Mesendoderm (in vitro differentiated cells): ENCODE measurements at regions not wholly inside any gene's neighbourhood (a gene's known extent, or its start where the extent isn't known, plus 50 kb on each side); places are given as distances from the start of the nearest gene placed in this dataset.

Experiments
- DNase-seq: peaks from one replicate; pipeline ENCODE4 v3.0.0; 2013
- H2AK5ac ChIP-seq: 2 replicates; pipeline ENCODE4 v1.6.1; 2013; ENCODE audit warnings: low read length, inconsistent platforms
- H2BK120ac ChIP-seq: 2 replicates; pipeline ENCODE4 v1.6.1; 2013; ENCODE audit warnings: low read depth, mild to moderate bottlenecking, low read length, moderate library complexity, mixed read lengths
- H2BK15ac ChIP-seq: replicated peaks from 2 replicates; pipeline ENCODE4 v1.6.1; 2013; ENCODE audit warnings: low read depth, mild to moderate bottlenecking, moderate library complexity
- H2BK5ac ChIP-seq: 2 replicates; pipeline ENCODE4 v1.6.1; 2013; ENCODE audit warnings: low read length, inconsistent platforms
- H3K18ac ChIP-seq: 2 replicates; pipeline ENCODE4 v1.6.1; 2013; ENCODE audit warnings: mild to moderate bottlenecking, low read length, mixed read lengths
- H3K23ac ChIP-seq: one replicate; pipeline ENCODE4 v1.6.1; 2013; ENCODE audit warnings: low read length
- H3K27ac ChIP-seq: 2 replicates; pipeline ENCODE4 v1.5.1; 2013; ENCODE audit warnings: low read depth, mild to moderate bottlenecking, inconsistent platforms, low read length, moderate library complexity
- H3K27me3 ChIP-seq: 2 replicates; pipeline ENCODE4 v1.6.1; 2013; ENCODE audit warnings: low read length, control low read depth, mild to moderate bottlenecking, inconsistent platforms; ENCODE audit not compliant: insufficient read depth, poor library complexity
- H3K36me3 ChIP-seq: 2 replicates; pipeline ENCODE4 v1.6.1; 2013; ENCODE audit warnings: low read length, inconsistent platforms; ENCODE audit not compliant: control insufficient read depth, insufficient read depth
- H3K4ac ChIP-seq: one replicate; pipeline ENCODE4 v1.6.1; 2013; ENCODE audit warnings: low read depth, mild to moderate bottlenecking, low read length, moderate library complexity
- H3K4me1 ChIP-seq: 2 replicates; pipeline ENCODE4 v1.6.1; 2013; ENCODE audit warnings: low read depth, low read length, inconsistent platforms; ENCODE audit not compliant: control insufficient read depth
- H3K4me2 ChIP-seq: 2 replicates; pipeline ENCODE4 v1.6.1; 2013; ENCODE audit warnings: low read length
- H3K4me3 ChIP-seq: 2 replicates; pipeline ENCODE4 v1.5.1; 2013; ENCODE audit warnings: mild to moderate bottlenecking, low read length
- H3K56ac ChIP-seq: one replicate; pipeline ENCODE4 v1.6.1; 2013; ENCODE audit warnings: low read length
- H3K79me1 ChIP-seq: 2 replicates; pipeline ENCODE4 v1.6.1; 2013; ENCODE audit warnings: low read length, inconsistent platforms
- H3K79me2 ChIP-seq: 2 replicates; pipeline ENCODE4 v1.6.1; 2013; ENCODE audit warnings: mild to moderate bottlenecking, low read length; ENCODE audit not compliant: control insufficient read depth, insufficient read depth
- H3K9ac ChIP-seq: 2 replicates; pipeline ENCODE4 v1.6.1; 2013; ENCODE audit warnings: low read length, inconsistent platforms
- H4K5ac ChIP-seq: one replicate; pipeline ENCODE4 v1.6.1; 2013; ENCODE audit warnings: low read length
- H4K8ac ChIP-seq: one replicate; pipeline ENCODE4 v1.6.1; 2013; ENCODE audit warnings: low read depth, mild to moderate bottlenecking, control low read depth, low read length, moderate library complexity
- WGBS: extraction: QIAGEN DNeasy Blood & Tissue Kit; methylation state at CpG from one replicate; pipeline ENCODE4 v1.1.7; 2013; ENCODE audit warnings: low lambda C conversion rate, missing lambda C conversion rate; ENCODE audit not compliant: insufficient coverage; ENCODE audit errors: extremely low coverage; 5-methylcytosine and 5-hydroxymethylcytosine counted together

GRCh38 chr3:65118912-65119499, 431.2 kb upstream of the ADAMTS9 start:
- H4K5ac ChIP-seq: no peak overlapping the region
- no peak overlapping the region for H3K27ac ChIP-seq
- H4K8ac ChIP-seq: no peak overlapping the region
- no peak overlapping the region for H3K4me2 ChIP-seq
- H3K9ac ChIP-seq: no peak overlapping the region
- H3K4me3 ChIP-seq: no peak overlapping the region
- no peaks in the 10 kb centered on the region for H3K27me3 ChIP-seq
- H3K36me3 ChIP-seq: no peaks in the 10 kb centered on the region
- H2BK5ac ChIP-seq: no peak overlapping the region
- H3K4ac ChIP-seq: no peak overlapping the region
- no peak overlapping the region for H3K18ac ChIP-seq
- no peak overlapping the region for H3K56ac ChIP-seq
- H3K79me2 ChIP-seq: no peaks in the 10 kb centered on the region
- no peak overlapping the region for H2AK5ac ChIP-seq
- no peak for DNase-seq
- H3K23ac ChIP-seq: no peak overlapping the region
- no CpG with 5 or more reads among the region's 5 CpGs for WGBS
- H2BK15ac ChIP-seq: no peak overlapping the region
- H3K4me1 ChIP-seq: no peaks in the 10 kb centered on the region
- H2BK120ac ChIP-seq: no peak overlapping the region
- H3K79me1 ChIP-seq: no peaks in the 10 kb centered on the region

- no peak for DNase-seq
- H4K5ac ChIP-seq: no peak overlapping the region
- H2BK5ac ChIP-seq: no peak overlapping the region
- no peak overlapping the region for H3K4ac ChIP-seq
- H3K79me1 ChIP-seq: no peaks in the 10 kb centered on the region
- H2BK15ac ChIP-seq: no peak overlapping the region
- no peaks in the 10 kb centered on the region for H3K79me2 ChIP-seq
- H3K56ac ChIP-seq: no peak overlapping the region
- no peak overlapping the region for H2AK5ac ChIP-seq
- no peaks in the 10 kb centered on the region for H3K27me3 ChIP-seq
- H4K8ac ChIP-seq: no peak overlapping the region
- no peak overlapping the region for H3K9ac ChIP-seq
- no peak overlapping the region for H3K23ac ChIP-seq
- no peak overlapping the region for H3K4me2 ChIP-seq
- no peak overlapping the region for H3K18ac ChIP-seq
- no peak overlapping the region for H3K27ac ChIP-seq
- H3K4me3 ChIP-seq: no peak overlapping the region
- H3K4me1 ChIP-seq: no peaks in the 10 kb centered on the region
- H3K36me3 ChIP-seq: no peaks in the 10 kb centered on the region
- H2BK120ac ChIP-seq: no peak overlapping the region
Measured at GRCh38 chr3:65114041-65114440, 426.2 kb upstream of the ADAMTS9 start.

- H3K4me2 ChIP-seq: no peak overlapping the region
- no peaks in the 10 kb centered on the region for H3K79me2 ChIP-seq
- H3K56ac ChIP-seq: no peak overlapping the region
- H3K18ac ChIP-seq: no peak overlapping the region
- no peaks in the 10 kb centered on the region for H3K79me1 ChIP-seq
- no peaks in the 10 kb centered on the region for H3K36me3 ChIP-seq
- no peak overlapping the region for H2BK15ac ChIP-seq
- no peak overlapping the region for H2BK120ac ChIP-seq
- H3K27ac ChIP-seq: no peak overlapping the region
- H3K4me1 ChIP-seq: no peaks in the 10 kb centered on the region
- H3K9ac ChIP-seq: no peak overlapping the region
- DNase-seq: no peak
- no peak overlapping the region for H4K8ac ChIP-seq
- H3K4ac ChIP-seq: no peak overlapping the region
- no peaks in the 10 kb centered on the region for H3K27me3 ChIP-seq
- WGBS: no CpG with 5 or more reads among the region's 6 CpGs
- no peak overlapping the region for H3K4me3 ChIP-seq
- H2BK5ac ChIP-seq: no peak overlapping the region
- no peak overlapping the region for H2AK5ac ChIP-seq
- no peak overlapping the region for H4K5ac ChIP-seq
- H3K23ac ChIP-seq: no peak overlapping the region
Measured at GRCh38 chr3:65112751-65113300, 425.0 kb upstream of the ADAMTS9 start.

- no peak overlapping the region for H3K9ac ChIP-seq
- H4K8ac ChIP-seq: no peak overlapping the region
- no peak overlapping the region for H2AK5ac ChIP-seq
- no peak overlapping the region for H3K4me3 ChIP-seq
- H3K4ac ChIP-seq: no peak overlapping the region
- no peak overlapping the region for H3K23ac ChIP-seq
- no peaks in the 10 kb centered on the region for H3K27me3 ChIP-seq
- H3K36me3 ChIP-seq: no peaks in the 10 kb centered on the region
- no peaks in the 10 kb centered on the region for H3K79me2 ChIP-seq
- no peaks in the 10 kb centered on the region for H3K4me1 ChIP-seq
- H3K56ac ChIP-seq: no peak overlapping the region
- no peaks in the 10 kb centered on the region for H3K79me1 ChIP-seq
- no peak overlapping the region for H3K18ac ChIP-seq
- H2BK120ac ChIP-seq: no peak overlapping the region
- H2BK15ac ChIP-seq: no peak overlapping the region
- no peak overlapping the region for H2BK5ac ChIP-seq
- no peak overlapping the region for H3K27ac ChIP-seq
- no peak overlapping the region for H4K5ac ChIP-seq
- no peak for DNase-seq
- WGBS: no CpG with 5 or more reads among the region's 2 CpGs
- no peak overlapping the region for H3K4me2 ChIP-seq
Measured at GRCh38 chr3:65110661-65111060, 422.9 kb upstream of the ADAMTS9 start.

- Histone ChIP-seq H3K4ac (no peak overlapping the region), H2BK15ac (no peak overlapping the region), H2BK120ac (no peak overlapping the region), H3K4me2 (no peak overlapping the region), H2AK5ac (no peak overlapping the region), H3K79me2 (no peaks in the 10 kb centered on the region), H3K4me1 (no peaks in the 10 kb centered on the region), H3K27me3 (no peaks in the 10 kb centered on the region), H3K4me3 (no peak overlapping the region), H3K23ac (no peak overlapping the region), H3K36me3 (no peaks in the 10 kb centered on the region), H4K5ac (no peak overlapping the region), H2BK5ac (no peak overlapping the region), H3K56ac (no peak overlapping the region), H4K8ac (no peak overlapping the region), H3K79me1 (no peaks in the 10 kb centered on the region), H3K18ac (no peak overlapping the region), H3K27ac (no peak overlapping the region), H3K9ac (no peak overlapping the region)
- DNase-seq: no peak
Measured at GRCh38 chr3:65109966-65110500, 422.2 kb upstream of the ADAMTS9 start.

GRCh38 chr3:65107174-65107573, 419.4 kb upstream of the ADAMTS9 start:
- H3K79me1 ChIP-seq: no peaks in the 10 kb centered on the region

More at GRCh38 chr3:65107174-65107573, 419.4 kb upstream of the ADAMTS9 start:
- H3K36me3 ChIP-seq: no peaks in the 10 kb centered on the region
- H2BK5ac ChIP-seq: no peak overlapping the region
- no peaks in the 10 kb centered on the region for H3K79me2 ChIP-seq
- no peaks in the 10 kb centered on the region for H3K27me3 ChIP-seq
- DNase-seq: no peak
- no peak overlapping the region for H4K8ac ChIP-seq
- H3K4me1 ChIP-seq: no peaks in the 10 kb centered on the region
- no CpG with 5 or more reads among the region's 5 CpGs for WGBS
- H3K4me2 ChIP-seq: no peak overlapping the region
- H3K27ac ChIP-seq: no peak overlapping the region
- no peak overlapping the region for H3K56ac ChIP-seq
- no peak overlapping the region for H2AK5ac ChIP-seq
- no peak overlapping the region for H4K5ac ChIP-seq
- no peak overlapping the region for H3K4ac ChIP-seq
- no peak overlapping the region for H2BK15ac ChIP-seq
- H3K18ac ChIP-seq: no peak overlapping the region
- H3K9ac ChIP-seq: no peak overlapping the region
- no peak overlapping the region for H3K23ac ChIP-seq
- H3K4me3 ChIP-seq: no peak overlapping the region
- H2BK120ac ChIP-seq: no peak overlapping the region
